ENCODE measurements at regions not wholly inside any gene's neighbourhood (a gene's known extent, or its start where the extent isn't known, plus 50 kb on each side); places are given as distances from the start of the nearest gene placed in this dataset.

- no peak for TF ChIP-seq CTCF (IDR thresholded peaks at IDR 0.05)
- no peak for TF ChIP-seq POLR2A (IDR thresholded peaks at IDR 0.05)
These were observed 62.1 kb upstream of the XIAP start for GRCh38 chrX:123797543-123798447.
